ENCODE measurements at regions not wholly inside any gene's neighbourhood (a gene's known extent, or its start where the extent isn't known, plus 50 kb on each side); places are given as distances from the start of the nearest gene placed in this dataset.

DNA sequence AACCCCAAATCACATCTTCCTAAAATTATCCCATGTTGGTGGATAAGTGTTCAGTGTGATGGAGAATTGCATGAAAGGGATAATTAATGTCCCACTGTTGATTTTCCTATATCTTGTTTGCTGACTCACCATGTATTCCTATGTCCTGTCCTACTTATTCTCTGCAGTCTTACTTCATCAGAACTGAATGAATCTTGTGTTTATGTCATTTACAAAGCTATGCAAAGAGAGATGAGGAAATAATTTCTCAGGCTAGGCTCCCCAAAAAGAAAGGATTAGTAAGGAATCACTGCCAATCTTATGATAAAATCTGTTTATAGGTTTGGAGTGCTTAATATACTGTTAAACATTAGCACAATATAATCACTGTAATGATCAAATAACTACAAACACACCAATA, 360.8 kb downstream of the CRPPA start:
- DNase-seq (ENCODE audit: low spot score): no peak

DNA sequence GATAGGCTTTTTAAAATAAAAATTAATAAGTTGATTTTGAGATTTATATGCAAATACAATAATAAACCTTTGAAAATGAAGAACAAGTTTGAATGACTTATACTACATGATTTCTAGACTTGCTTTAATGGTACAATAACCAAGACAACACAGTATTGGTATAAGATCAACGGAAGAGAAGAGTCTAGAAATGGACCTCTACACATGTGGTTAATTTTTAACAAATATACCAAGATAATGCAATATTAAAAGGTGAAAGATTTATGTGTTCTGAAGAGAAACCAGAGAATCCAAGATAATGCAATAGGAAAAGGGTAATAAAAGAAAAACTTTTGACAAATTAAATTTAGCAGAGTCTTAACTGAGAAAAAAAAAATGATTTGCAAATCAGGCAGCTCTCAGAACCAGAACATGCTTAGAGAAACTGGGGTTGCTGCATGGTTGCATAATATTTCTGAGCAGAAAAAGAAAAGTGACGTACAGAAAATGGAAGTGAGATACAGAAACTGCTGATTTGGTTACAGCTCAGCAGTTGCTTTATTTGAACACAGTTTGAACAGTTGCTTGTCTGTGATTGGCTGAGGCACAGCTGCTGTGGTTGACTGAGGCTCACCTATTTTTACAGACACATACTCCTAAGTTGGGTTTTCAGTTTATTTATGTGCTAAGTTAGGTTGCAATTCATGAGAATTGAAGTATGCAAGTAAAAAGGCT, 365.9 kb downstream of the CRPPA start:
- no peak for DNase-seq (ENCODE audit: low spot score)

DNA sequence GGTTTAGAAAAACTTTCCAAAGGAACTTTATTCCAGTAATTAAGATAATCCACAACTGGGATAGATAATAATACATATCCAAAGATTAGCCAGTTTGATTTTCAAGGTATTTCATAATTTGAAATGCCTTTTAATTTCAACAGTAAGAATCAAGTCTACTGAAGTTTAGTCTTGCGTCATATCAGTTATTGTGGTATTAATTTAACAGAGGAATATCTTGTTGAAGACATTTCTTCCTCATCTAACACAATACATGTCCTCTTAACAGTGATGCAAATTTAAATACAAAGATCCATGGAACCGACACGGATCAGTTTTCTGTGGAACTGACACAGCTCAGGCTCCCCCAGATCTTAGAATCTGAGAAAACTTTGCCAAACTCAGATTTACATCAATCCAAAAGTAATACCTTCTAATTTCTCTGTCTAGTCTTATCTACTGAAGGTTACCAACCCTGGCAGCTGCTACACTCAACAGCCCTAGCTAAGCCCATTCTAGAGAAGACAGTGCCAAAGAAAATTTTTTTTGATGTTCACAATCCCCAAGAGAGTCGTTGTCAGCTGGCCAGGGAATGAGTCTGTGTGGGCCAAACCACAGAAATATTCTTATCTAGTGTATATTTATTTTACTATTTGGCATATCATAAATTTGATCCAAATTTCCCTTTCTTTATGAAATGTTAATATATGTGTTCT, 365.2 kb upstream of the MEOX2 start:
- no peak for DNase-seq (ENCODE audit: low spot score)

DNA sequence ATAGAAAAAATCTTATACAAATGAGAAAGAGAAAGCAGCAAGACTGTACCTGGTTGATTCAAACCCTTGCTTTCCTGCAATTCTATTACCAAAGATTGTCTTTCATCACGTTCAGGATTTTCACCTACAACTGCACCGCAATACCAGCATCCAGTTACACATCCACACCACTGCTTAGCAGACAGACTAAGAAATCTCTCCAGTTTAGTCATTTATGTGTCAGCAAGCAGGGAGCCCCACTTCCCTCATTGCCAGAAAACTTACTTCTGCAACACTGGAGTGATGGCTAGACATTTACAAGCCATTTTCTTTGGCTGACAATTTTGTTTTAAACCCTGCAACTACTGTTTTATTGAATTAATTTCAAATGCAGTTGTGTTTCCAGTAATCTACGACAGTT, 359.6 kb upstream of the MEOX2 start:
- no peak for DNase-seq (ENCODE audit: low spot score)

DNA sequence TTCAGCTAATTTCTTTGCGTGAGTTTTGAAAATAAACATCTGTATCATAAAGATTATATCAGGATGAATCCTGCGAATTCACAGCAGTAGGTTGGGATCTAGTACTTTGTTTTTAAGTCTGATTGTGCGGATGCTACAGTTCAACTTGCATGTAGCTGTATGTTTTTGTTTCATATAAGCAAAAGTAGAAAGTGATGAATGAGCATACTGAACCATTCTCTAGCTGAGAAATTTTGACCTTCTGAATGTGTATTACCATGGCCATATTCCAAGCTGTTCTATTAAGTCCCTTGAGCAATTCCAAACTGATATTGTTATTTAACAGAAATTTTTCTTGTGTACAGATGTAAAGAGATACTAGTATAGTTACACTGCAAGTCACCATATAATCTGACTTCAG, 358.8 kb upstream of the MEOX2 start:
- no peak for DNase-seq (ENCODE audit: low spot score)

DNA sequence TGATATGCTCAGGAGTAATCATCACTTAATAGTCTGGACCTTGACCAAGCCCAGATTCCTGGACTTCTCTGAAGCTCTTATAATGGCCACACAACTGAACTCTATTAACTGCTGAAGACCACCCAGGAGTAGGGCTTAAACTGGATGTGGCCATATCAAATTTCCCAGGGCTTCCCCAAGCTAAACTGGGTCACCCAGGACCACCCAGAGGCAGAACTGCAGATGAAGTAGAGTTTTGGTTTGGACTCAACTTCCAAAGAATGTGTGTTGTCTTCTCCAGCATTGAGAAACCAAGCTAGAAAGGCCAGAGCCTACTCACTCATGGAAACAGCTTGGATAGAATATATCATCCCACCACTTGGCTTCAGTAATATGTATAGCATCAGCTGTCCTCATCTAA, 358.2 kb upstream of the MEOX2 start:
- DNase-seq (ENCODE audit: low spot score): no peak

DNA sequence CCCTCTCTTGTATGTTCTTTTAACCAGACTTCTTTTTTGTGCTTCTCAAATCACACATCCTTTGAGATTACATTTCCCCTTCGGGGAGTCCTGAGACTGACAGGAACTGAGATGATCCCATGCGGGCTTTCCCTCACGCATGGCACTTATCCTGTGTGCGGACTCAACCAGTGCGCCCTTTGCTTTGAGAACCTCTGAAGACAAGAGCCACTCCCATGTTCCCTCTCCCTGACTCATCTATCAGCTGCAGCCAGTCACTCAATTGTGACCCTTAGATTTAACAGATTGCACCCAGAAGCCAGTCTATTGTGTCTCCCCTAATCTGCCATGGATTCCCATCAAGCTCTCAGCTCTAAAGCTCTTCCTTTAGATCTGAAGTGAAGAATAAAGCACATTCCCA, 353.9 kb upstream of the MEOX2 start:
- no peak for DNase-seq (ENCODE audit: low spot score)

DNA sequence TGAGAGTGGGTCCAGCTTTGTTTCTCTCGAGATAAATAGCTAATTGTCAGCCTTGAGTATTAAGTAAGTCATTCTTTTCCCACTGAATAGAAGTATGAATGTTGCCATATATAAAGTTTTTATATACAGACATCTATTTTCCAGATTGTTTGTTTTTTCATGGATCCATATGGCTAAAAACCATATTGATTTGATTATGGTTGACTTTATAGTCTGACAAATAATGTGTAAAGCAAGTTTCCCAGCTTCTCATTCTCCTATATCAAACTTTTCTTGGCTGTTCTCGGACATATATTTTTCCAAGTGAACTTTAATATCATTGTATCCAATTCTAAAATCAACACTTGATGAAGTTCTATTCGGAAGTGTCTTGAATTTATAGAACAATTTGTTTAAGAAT, 352.4 kb upstream of the MEOX2 start:
- DNase-seq (ENCODE audit: low spot score): no peak

DNA sequence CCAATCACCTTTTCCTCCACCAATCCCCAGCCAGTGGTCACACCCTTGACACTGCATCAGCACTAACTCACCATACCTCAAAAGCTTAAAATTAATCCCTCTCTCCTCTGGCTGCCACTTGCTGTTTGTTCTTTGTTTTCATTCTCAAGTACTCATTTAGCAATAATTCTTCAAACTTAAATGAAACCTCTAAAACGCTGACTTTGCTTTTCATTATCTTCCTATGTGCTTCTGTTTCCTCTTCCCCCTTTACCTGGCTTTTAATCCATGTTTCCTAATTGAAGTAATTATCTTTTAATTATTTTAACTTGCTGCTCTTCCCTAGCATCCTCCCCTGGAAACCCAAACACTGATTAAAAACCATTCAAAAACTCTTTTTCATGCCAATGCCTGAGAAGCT, 348.9 kb upstream of the MEOX2 start:
- no peak for DNase-seq (ENCODE audit: low spot score)

DNA sequence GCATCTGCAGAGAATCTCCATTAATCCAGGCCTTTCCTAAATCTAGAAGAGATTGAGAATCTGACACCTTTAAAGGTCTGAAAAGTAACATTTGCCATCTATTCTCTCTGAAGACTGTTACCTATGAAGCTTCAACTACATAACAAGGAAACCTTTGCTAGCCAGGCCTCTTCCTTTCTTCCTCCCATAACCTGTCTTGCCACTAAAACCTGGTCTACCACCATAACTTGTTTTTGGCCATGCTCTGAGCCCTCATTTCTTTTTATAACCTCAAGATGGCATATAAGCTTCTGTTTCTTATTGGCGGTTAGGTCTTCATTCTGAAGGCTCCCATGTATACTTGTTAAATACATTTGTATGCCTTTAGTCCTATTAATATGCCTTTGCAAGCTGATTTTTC, 348.4 kb upstream of the MEOX2 start:
- DNase-seq (ENCODE audit: low spot score): no peak

DNA sequence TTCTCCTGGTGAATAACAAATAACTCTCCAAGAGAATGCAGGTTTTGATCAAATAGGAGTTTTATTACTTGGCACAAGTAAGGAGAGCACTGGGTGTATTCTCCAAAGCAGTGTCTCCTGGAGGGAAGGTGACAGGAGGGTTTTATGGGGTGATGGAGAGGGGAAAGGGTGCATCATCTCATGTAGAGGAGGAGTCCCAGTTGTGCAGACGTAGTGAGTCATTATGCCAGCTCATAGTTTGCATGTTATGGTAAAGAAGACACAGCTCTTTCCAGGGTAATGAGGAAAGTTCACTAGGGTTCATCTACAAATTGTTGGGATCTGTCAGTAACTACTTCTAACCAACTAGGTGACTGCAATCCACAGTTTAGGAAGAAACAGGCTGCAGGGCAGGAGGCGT, 347.9 kb upstream of the MEOX2 start:
- DNase-seq (ENCODE audit: low spot score): no peak

DNA sequence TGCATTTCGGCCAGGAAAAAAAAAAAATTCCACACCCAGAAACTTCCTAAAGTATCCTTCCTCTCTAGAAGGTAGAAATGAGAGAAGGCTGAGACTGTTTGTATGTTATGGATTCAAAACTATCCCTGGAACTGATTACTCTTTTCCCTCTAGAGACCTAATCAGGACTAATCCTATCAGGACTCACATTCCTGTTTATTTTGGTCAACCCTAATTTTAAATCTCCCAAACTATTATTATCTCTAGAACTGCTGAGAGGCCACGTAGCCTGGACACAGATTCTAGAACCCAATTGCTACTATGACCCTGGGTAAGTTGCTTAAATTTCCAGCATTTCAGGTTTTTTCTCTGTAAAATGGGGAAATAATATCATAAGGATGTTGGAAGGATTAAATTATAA, 346.8 kb upstream of the MEOX2 start:
- no peak for DNase-seq (ENCODE audit: low spot score)

DNA sequence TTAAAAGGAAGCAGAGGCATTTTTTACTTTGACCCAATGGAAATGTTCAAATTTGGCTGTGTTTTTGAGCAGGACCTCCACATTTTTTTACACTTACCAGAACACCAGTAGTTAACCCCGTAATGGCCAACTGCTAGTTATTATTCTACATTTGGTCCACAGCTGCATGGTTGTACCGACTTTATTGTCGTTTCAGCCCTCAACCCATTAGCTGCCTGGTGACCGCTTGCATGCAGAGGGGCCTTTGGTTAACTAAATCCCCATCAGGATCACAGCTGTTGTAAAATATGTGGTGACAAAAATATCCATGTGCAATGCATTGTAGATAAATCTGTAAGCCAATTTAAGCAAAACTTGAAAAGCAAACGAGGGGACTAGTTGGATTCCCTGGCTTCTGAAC, 342.2 kb upstream of the MEOX2 start:
- no peak for DNase-seq (ENCODE audit: low spot score)

DNA sequence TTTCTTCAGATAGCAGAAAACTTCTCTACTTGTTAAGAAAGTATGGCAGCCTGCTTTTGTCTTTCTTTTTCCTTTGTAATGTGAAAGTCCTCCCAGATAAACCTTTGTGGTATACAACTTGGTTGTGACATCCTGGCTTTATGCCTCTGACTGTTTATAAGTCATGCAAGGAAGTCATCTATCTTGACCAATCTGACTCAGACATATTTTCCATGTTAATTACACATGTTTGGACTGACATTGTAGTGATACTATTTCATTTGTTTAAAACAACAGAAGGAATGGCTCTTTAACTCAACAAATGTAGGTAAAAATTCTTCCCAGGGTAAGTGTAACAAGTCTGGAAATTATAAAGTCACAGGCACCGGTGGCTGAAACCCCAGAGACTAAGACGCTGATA, 341.6 kb upstream of the MEOX2 start:
- no peak for DNase-seq (ENCODE audit: low spot score)

DNA sequence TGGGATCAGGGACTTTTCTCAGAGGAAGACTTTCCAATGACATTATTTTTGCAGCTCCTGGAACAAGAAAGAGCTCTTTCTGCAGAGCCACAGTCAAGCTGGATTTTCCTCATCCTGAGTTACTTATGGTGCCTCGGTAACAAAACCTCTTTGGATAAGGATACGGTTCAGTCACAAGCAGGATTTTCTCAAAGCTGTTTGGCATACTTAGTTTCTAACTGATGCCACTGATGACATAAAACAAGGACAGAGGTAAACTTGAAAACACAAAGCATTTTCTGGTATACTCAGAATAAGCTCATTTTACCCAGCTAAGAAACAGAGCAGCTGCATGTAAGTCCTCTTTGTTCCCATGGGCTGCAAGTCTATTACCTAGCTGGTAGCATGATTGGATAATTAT, 340.9 kb upstream of the MEOX2 start:
- DNase-seq (ENCODE audit: low spot score): no peak

DNA sequence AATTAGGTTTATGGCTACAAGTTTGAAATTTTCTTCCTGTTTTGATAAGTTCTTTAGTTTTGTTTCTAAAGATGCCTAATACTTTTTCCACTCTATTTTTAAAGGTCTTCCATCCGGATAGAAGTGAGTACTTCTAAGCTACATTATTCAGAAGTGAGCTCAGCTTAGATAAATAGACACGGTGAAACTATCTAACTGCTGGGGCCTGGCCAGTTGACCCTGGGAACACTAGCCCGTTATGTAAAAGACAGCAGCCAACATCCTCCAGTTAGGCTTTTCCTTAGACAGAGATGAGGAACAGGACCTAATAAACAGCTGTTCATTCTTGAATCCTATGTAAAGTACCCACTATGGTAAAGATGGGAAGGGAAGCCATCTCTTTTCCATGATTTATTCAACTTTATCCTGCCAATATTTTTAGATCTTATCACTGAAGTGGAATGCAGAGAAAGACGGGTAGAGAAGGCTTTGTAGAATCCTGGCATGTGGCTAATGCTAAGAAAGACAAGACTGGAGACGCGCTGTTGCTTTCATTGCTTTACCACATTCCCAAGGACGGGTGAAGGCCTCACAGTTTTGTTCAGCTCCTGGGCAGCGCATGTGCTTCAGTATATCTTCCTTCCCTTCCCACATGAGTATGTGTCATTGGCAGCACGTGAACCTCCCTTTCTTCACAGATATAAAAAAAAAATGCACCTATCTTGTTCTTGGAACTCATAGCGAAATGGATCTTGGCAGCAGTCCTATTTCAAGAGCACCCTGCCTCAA, 340.0 kb upstream of the MEOX2 start:
- DNase-seq (ENCODE audit: low spot score): no peak

DNA sequence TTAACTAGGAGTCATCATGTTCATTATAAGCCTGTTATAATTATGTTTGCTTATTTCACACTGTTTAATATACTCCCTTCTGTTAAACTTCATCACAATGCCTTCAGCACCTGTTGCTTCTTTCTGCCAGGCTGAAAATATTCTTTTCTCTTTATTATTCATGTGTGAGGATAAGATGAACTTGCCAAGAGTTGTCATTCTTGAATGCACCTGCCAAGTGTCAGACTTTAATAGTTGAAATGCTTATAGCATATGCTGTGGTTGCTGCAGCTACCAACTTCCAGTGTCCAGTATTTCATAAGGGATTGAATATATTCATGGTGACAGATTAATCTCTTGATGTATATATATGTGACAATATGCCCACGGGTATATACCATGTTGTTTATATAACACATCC, 339.2 kb upstream of the MEOX2 start:
- DNase-seq (ENCODE audit: low spot score): no peak

DNA sequence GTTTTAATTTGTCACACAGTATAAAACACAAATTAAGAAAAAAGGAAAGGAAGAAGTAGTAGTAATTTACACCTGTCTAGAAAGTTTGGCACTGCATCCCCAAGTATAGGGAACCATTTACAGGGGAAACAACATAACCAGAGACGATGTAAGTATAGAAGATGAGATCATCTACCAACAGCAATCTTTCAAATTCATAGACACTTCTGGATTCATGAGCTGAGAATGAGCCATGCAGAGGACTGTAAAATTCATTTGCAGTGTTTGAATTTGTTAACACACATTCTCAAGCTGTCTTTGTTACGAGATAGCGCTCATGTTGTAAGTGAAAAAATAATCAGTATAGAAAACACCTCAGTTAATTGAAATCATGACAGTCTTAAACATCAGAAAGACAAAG, 337.0 kb upstream of the MEOX2 start:
- no peak for DNase-seq (ENCODE audit: low spot score)

DNA sequence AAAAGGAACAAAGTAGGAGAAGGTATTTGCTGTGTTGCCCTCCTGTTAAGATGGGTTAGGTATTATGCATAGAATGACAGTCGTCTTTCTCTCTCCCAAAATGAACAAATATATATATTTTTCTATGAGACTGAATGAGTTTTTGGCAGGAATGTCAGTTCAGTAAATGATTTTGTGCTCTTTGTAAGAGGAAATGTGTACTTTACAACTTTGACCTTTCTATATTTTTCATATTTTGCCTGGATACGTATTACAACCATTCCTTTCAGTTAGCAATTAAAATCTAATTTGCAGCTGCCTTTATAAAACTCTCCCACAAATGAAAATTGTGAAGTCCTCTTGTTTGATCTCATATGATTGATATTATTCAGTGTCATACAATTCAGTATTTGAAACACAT, 336.6 kb upstream of the MEOX2 start:
- DNase-seq (ENCODE audit: low spot score): no peak

DNA sequence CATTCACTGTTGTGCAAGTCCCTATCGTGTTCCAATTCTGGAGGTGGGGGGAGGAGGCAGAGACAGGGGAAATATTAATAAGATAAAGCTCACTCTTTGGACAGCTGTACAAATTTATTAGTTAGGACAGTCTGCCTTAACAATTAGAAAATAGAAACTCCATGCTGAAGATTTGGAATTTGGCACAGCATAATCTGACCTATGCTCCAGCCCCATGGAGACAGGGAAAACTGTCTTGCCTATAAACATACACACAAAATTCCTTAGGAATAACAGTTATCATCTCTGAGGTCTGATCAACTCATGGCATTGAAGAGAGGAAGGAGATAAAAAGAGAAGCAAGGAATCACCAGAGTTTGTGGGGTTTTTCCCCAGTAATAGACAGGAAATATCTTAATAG, 335.4 kb upstream of the MEOX2 start:
- DNase-seq (ENCODE audit: low spot score): no peak

DNA sequence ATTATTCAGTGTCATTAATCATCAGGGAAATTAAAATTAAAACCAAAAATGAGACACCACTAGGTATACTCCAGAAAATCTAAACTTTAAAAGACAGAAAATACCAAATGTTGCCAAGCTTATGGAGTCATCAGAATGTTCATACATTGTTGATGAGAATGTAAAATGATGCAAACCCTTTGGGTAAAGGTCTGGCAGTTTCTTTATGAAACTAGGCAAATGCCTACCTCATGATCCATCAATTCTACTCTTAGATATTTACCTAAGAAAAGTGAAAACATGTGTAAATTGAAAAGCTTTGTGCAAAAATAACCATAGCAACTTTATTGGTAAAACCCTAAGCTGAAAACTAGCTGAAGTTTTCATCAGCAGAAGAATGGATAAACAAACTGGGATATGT, 329.5 kb upstream of the MEOX2 start:
- DNase-seq (ENCODE audit: low spot score): no peak

DNA sequence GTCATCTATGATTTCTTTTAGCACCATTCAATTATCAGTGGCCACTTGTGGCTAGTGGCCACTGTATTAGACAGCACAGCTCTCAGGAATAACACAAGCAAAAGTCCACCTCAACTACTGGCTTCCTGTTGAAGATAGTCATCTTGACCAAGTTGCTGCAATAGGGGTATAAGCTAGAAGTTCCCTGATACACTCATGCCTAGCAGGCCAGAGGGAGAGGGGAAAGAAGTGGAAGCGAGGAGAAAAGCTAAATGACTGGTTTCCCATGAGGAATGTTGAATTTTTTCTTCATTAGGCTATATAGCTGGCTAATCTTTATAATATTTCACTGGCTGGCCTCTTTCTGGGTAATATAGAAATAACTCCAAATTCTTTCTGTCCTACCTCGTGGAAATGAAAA, 327.5 kb upstream of the MEOX2 start:
- no peak for DNase-seq (ENCODE audit: low spot score)

DNA sequence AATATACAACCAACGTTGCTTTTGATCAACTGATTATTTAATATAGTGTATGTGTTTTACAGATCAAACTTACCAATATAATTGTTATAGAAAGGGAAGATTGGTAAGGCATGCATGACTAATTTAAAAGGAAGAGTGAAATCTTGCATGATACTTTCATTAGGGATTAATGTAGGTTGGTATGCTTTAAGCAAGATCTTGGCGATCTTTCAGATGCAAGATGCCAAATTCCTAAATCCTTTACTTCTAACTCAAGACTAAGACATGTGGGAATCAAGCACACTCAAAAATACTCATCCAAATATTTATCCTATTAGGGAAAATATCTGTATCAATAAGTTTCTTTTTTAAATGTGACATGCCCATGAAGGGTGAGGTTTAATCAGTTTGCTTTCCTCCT, 321.4 kb upstream of the MEOX2 start:
- no peak for DNase-seq (ENCODE audit: low spot score)

Data from left forelimb (tissue), 1 donor.